ENCODE measurements at regions not wholly inside any gene's neighbourhood (a gene's known extent, or its start where the extent isn't known, plus 50 kb on each side); places are given as distances from the start of the nearest gene placed in this dataset.

- TF ChIP-seq CTCF (IDR thresholded peaks at IDR 0.05; ENCODE audit: low read depth, low read length) (no peak), MAX (IDR thresholded peaks at IDR 0.05; ENCODE audit: low read depth, low read length) (no peak), POLR2A (IDR thresholded peaks at IDR 0.05; ENCODE audit: extremely low read depth, insufficient read length) (no peak)
Measured at GRCh38 chr6:112665815-112666214, 318.7 kb downstream of the RFPL4B start.

All from NB4 (cell line).